Renal cortical epithelial cell (primary cell): ENCODE measurements at regions not wholly inside any gene's neighbourhood (a gene's known extent, or its start where the extent isn't known, plus 50 kb on each side); places are given as distances from the start of the nearest gene placed in this dataset.
"Not testable (repeated sequence)": the region's sequence is repeated elsewhere in the genome, so short reads cannot be mapped to it uniquely, and the experiment has no call there.

Experiments
- DNase-seq: peaks from one replicate; pipeline ENCODE4 v3.0.0-alpha.2; 2011; ENCODE audit warnings: low read depth

DNA sequence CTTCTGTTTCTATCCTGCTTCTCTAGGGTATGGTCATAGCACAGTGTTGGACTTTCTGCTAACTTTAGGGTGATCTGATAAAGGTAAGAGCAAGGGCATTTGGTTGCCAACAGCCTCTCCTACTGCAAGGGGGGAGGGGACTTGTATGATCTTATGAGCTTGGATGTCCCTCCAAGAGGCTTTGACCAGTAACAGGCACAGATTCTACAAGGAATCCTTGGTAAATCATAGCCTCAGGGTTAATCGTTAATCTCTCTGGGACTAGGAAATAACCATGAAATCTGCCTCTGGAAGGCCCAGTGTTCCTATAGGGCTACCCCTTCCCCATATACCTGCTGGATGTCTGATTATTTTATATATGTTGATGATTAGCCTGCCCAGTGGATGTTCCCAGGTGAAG, 134.8 kb upstream of the TNFSF4 start:
- peak; percentile 59 for DNase-seq

DNA sequence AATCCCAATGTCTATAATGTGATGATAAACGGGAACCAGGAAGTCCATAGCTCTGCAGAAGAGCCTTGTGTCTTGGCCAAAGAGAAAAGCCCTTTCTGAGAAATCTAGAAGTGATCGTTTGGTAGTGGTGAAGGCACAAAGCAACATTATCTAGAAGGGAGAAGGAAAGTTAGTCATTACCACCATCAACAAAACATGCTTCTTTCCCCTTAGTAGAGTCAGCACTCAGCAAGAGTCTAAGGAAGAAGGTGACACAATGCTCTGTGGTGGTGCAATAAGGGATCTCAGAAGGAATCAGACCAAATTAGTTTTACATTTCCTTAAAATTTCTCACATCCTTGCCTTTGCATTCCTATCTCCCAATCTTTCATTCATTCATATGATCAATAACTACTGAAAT, 134.4 kb upstream of the PRDX6 start:
- DNase-seq, result no peak

DNA sequence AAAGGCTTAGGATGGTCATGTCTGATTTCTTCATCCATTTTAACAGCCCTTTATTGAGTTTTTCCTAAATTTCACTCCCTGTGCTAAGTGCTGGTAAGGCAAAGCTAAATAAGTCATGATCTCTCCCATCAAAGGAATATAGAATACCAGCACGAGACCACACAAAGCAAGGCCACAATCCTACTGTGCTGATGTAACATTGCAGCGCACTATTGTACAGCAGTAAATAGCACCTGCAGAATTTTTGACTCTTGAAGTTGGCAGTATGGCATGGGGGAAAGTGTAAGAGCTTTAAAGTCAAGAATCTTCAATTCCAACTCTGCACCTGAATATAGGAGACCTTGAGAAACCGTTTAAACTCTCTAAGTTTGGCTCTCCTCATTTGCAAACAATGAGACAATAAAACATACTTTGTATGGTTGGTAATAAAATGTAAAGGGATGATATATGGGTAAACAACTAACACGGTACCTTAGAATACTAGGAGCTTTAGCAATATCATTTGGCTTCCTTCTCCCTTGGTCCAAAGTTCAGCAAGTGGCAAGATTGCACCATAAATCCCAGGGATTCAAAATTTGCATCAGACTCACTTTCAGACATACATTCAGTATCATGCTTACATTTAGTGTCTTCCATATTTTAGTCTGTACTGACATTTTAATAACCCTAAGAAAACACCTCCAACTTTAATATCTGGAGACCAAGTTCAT, 132.9 kb upstream of the PRDX6 start:
- no peak for DNase-seq

DNA sequence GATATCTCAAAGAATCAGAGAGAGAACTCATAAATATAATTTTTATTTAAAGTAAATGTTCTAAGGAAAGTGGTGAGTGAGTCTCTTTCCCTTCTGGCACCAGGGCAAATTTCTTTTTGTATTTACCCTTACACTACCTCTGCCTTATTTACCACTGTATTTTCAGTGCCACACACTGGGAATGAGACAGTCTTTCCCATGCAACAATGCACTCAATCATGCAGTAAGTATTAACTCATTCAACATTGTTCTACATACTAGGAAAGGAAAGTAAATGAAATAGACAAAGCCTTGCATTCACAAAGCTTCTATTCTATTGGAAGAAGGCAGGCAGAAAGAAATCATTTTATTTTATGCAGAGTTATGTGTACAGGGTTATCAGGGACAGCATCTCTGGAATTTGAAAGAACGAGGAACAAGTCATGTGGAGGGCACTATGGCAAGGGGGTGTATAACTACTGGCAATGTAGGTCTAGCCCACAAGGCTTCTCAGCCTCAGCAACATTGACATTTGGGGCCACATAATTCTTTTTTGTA, 129.8 kb upstream of the PRDX6 start:
- peak; percentile 51 for DNase-seq

DNA sequence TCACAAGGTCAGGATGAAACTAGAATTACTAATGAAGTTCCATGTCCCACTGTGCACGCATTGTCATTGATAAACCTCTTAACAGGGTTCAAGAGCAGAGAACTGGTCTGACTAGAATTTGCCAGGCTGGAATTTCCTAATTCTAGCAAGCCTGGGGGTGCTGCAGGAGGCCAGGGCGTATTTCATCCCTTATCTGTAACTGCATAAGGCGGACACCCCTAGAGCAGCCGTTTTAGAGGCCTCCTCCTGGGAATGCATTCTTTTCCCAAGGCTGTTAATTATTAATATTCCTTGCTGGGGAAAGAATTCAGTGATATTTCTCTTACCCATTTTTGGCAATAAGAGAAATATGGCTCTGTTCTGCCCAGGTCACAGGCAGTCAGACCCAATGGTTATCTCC, 124.5 kb upstream of the PRDX6 start:
- DNase-seq, result not testable (repeated sequence)

DNA sequence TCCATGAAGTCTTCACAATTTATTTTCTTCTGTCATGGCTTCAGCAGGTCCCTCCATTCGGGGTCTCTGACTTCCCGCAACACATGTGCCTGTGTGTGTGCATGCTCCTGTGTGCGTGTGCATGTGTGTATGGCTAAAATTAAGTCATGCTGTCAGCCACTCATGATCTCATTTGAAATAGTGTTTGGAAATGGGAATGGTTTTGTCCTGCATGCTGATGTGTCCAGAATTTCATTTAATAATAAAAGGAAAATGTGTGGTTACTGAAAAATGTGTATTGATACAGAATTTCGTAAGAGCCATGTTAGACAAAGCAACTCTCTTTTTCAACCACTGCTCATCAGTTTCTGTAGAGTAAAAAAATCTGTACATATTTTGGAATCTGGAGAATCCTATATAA, 123.8 kb upstream of the PRDX6 start:
- no peak for DNase-seq

DNA sequence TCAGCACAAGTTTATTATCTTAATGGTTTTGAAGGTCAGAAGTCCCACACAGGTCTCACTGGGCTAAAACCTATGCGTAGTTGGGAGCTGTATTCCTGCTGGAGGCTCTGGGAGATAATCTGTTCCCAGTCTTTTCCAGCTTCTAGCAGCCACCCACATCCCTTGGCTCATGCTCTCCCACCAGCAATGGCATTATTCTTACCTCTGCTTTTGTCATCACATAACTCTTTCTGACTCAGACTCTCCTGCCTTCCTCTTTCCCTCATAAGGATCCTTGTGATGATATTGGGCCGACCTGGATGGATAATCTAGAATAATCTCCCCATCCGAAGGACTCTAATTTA, 122.2 kb upstream of the PRDX6 start:
- no peak for DNase-seq

DNA sequence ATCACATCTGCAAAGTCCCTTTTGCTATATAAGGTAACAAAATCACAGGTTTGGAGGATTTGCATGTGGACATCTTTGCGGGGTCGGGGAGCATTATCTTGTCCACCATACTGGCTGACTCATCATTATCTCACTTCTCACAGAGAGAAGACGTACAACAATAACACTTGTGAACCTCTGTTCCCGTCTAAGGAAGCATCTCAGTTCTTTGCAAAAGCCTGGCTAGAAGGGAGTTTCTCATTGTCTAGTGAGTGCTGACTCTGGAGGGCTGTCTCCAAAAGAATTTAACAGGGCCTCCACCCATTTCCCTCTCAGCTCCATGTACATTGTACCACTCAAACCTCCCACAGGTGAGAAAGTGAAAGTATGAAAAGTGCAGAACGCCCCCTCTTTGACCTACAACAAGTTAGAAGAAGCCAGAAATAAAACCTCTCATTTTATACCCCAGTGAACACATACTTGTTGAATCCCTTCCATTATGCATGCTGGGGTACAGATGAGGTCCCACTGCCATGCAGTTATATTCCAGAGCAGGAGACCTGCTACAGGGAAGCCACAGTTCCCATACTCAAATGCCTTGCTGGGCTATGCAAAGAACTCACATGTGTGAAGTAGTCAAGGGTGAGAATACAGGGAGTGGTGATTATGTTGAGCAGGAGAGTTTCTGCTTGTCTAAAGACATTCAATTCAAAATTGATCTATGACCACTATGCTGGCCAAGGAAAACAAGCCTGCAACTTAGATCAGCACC, 121.7 kb upstream of the PRDX6 start:
- no peak for DNase-seq

DNA sequence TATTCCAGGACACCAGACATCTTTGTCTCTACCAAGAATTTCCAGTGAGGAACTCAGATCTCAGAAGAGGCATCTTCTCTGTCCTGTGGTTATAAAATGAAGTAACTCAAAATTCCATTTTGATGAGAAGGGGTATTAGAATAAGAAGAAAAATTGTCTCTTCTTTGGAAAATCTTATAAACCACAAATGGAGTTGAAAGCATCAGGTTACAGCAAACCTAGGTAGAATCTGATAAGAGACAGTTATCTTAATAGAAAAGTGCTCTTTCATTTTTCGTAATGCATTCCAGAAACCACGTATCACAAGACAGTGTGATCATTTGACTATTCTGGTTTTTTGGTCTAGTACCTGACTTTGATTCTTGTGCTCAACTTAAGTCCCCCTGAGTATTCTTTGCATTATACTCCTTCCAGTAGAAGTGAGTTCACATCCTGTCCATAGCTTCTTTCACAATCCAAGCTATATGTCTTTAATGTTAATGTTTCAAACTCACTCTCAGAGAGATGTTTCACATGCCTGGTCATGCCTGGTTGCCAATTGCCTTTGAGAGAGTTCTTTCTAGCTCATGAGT, 120.9 kb upstream of the PRDX6 start:
- DNase-seq, result no peak

DNA sequence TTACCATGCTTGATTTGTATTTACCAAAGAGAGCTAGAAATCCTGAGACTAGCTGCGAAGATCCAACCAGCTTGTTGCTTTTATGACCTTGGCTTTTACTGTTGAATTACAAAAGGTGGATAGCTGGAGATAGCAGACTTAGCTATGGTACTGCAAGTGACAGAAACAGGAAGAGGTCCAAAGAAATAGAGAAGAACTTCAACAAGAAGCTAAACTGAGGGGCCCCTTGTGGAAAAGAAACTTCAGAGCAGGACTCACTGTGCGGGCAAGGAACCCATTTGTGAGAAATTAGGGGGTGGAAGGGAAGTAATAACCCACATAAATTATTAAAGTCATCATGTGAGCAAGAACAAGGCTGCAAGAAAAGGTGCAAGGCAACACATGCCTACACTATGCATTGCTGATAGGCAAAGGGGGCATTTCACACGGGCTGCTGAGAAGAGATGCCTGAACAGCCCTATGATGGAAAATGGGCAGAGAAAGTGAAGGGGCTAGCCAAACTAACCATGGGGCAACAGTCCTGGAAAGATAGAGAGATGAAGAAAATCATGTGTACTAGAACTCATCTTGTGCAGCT, 116.6 kb upstream of the PRDX6 start:
- no peak for DNase-seq

DNA sequence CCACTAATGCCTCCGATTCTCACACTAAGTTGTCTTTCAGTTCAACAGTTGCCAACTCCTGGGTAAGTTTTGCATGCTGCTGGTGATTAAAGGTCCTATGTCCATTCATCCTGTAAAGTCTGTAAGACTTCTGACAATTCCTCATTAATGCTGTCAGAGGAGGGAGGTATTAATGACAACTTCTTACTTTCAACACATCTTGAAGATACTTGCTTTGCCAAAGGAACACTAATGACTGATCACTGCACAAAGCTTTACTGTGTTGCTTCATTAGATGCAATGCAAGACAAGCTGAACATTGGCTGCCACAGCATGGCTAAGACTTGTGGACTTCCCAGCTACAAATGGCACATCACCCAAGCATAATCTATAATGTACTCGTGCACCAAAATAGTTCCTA, 114.6 kb upstream of the PRDX6 start:
- no peak for DNase-seq

DNA sequence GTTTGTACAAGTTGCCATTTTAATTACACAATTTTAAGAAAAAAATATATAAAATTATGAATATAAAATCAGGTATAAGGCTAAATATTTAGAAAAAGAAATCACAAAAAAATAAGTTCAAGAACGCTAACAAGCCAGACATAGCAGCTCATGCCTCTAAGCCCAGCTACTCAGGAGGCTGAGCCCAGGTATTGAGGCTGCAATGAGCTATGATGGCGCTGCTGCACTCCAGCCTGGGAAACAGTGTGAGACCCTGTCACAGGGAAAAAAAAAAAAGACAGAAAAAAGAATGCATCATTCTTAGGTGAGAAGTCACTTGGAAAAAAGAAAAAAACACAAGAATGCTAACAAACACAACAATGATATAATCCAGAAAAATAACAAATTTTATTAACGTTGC, 112.3 kb upstream of the PRDX6 start:
- peak; percentile 43 for DNase-seq

DNA sequence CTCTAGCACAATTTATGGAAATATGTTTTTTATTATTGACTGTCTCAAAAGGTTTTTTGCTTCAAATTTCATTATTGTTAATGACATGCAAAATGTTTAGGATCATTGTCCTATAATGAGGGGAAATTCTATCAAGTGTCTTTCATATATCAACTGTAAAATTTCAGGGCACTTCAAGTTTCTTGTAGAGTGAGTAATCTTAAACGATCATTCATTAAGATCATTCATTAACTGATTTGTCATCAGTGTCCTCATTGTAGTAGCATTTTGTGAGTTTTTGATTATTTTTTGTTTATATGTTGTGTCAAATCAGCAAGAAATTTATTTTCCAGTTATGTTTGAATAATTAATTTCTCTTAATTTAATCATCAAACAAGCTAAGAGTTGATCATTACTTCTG, 111.8 kb upstream of the PRDX6 start:
- DNase-seq, result peak; percentile 83

DNA sequence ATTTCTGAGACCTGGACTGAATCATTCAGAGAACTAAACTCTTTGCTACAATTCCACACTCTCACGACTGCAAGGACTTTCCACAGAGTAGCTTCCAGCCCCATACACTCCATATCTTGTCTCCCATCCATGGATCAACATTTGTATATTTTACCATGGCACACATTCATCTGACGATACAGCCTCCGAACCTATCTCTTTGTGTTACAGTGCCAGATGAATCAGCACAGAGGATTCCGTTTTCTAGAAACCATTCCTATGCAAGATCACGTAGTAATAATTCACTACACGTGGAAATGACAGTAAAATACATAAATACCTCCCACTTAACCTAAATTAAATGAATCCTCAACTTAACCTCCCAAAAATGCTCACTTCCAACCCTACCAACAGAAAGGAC, 110.0 kb upstream of the PRDX6 start:
- no peak for DNase-seq

DNA sequence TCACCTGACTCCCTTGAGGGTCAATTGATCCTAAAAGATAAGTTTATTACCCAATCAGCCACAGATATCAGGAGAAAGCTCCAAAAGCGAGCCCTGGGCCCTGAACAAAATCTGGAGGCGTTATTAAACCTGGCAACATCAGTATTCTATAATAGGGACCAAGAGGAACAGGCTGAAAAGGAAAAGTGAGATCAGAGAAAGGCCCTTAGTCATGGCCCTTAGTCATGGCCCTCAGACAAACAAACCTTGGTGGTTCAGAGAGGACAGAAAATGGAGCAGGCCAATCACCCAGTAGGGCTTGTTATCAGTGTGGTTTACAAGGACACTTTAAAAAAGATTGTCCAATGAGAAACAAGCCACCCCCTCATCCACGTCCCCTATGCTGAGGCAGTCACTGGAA, 106.5 kb upstream of the PRDX6 start:
- DNase-seq, result not testable (repeated sequence)

DNA sequence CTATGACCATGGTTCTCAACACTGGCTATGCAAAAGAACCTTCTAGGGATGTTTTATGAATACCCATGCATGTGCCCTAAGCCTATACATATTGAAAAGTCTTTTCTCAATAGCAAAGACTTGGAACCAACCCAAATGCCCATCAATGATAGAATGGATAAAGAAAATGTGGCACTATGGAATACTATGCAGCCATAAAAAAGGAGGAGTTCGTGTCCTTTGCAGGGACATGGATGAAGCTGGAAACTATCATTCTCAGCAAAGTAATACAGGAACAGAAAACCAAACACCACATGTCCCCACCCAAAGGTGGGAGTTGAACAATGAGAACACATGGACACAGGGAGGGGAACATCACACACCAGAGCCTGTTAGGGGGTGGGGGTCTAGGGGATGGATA, 101.1 kb upstream of the PRDX6 start:
- not testable (repeated sequence) for DNase-seq

DNA sequence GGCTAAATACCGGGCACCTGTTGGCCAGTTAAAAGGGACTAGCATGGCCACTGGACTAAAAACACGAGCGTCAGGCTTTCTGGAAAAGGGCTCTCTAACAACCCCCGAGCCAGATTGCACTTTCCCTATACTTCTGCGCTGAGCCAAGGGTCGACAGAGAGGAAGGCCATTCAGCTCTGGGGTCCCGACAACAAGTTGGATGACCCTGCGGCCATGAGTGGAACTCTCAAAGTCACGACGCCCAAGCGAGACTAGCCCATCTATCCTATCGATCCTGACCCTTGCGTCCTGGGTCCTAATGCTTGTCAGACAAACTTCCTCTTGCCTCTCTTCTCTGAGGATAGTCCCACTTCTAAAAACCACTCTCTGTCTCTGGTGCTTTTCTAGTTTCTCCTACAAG, 99.9 kb upstream of the PRDX6 start:
- DNase-seq, result no peak

DNA sequence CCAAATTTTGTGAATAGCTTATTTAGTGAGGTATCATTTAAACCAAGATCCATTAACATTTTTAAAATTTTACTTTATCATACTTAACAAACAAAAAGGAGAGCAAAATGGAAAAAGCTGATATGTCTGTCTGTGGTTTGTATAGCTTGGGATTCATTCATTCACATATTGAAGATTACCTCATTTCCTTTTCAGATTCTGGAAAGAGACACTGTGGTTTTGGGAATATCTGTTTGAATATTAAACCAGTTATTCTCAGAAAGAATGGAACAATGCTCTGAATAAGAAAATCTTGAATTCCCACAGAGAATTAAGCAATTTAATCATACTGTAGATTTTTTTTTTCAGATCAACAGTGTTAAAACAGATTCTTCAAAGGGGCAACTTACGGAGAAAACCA, 93.8 kb upstream of the PRDX6 start:
- peak; percentile 3 for DNase-seq

DNA sequence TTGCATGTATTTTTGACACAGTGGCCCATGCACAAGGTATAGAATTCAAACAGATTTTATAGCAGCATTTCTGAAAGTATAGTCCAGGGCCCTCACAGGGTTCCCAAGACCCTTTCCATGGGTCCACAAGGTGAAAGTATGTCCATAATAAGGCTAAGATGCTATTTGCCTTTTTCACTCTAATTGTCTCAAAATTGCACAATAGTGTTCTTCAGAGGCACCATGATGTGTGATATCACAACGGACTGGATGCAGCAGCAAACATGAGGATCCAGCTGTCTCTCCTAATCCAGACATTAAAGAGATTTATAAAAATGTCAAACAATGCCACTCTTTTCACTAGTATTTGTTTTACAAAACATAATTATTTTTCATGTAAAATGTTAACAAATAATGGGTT, 88.8 kb upstream of the PRDX6 start:
- DNase-seq, result no peak

DNA sequence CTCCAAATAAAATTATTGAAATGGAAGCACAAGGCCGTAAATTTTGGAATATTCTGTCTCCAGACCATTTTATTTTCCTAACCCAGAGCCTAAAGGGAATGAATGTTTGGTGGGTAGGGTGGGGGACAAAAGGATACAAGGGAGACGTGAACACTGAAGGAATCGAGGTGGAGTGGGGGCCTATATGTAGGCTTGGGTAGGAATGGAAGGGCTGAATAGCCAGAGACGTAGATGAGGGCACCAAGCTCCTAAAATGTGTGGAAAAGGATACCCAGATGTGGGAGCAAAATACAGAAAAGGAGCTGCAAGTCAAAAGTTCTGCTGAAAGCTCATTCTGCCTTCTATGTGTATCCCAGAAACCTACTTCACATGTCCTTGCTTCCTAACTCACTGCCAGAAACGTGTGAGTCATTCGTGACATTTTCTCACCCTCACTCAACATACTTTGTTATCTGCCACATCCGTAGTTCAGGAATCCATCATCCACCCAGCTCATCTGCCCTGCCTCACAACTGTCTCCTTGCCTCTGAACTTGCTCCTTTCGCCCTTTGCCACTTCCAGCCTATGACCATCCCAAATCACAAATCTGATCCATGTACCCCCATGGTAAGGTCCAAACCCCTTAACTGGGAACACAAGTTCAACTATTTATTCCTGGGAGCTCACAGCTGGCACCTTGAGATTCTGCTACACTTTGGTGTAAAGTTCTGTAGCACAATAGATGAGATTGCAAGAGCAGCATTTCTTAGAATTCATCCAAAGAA, 84.1 kb upstream of the PRDX6 start:
- peak; percentile 71 for DNase-seq

DNA sequence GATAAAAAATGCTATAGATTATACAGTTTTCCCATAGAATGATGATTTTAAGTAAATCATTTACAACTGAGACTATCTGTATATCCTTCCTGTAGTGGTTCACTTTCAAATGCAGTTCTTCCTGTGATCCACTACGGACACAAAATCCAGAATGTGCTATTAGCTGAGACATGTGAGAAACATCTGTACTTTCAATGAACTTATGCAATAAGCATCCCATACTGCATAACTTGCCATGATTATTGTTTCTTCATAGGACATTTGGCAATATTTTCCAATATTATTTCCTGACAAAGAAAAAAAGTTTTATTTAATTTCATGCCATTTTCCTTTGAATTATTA, 83.5 kb upstream of the PRDX6 start:
- no peak for DNase-seq

DNA sequence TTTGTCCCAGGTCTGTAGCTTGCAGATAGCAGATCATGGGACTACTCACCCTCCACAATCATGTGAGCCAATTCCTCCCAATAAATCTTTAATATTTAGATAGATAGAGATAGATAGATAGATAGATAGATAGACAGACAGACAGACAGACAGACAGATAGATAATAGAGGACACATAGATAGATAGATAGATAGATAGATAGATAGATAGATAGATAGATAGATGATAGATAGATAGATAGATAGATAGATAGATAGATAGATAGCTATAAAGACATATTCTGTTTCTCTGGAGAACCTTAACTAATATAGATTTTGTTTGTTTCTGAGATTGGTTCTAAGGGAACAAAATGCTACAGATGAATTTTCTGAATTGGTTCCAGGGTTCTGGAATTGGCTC, 82.3 kb upstream of the PRDX6 start:
- DNase-seq, result not testable (repeated sequence)
